ENCODE measurements at regions not wholly inside any gene's neighbourhood (a gene's known extent, or its start where the extent isn't known, plus 50 kb on each side); places are given as distances from the start of the nearest gene placed in this dataset.
"Not testable (repeated sequence)": the region's sequence is repeated elsewhere in the genome, so short reads cannot be mapped to it uniquely, and the experiment has no call there.

DNA sequence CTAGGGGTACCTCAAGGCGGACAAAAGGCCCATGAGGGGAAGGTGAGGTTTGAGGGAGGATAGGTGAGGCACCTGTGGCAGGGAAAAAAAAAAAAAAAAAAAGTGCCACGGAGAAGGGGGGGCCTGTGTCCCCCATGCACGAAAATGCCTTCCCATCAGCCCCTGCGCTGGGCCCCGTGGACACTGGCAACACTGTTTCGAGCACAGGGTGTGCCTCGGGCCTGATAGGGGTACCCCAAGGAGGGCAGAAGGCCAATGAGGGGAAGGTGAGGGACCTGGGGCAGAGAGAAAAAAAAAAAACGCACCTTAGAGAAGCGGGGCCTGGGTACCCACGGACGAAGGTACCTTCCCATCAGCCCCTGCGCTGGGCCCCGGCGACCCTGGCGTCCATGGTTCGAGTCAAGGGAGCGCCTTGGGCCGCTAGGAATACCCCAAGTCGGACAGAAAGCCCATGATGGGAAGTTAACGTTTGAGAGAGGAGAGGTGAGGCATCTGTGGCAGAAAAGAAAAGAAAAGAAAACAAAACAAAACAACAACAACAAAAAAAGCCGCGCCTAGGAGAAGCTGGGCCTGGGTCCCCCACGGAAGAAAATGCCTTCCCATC lies 190.0 kb downstream of the POTEM start:
- H3K9me3 ChIP-seq; in situ Hi-C loops (cut with MboI; ENCODE audit: low sequenced_read_pairs); DNase-seq (ENCODE audit: low spot score in 2 of 2); H3K27me3 ChIP-seq (ENCODE audit: low read depth); H3K4me1 ChIP-seq; H3K36me3 ChIP-seq (replicated peaks); H3K4me3 ChIP-seq: not testable (repeated sequence)

- H3K27me3 ChIP-seq (ENCODE audit: low read depth); H3K4me3 ChIP-seq; H3K4me1 ChIP-seq; in situ Hi-C loops (cut with MboI; ENCODE audit: low sequenced_read_pairs); DNase-seq (ENCODE audit: low spot score in 2 of 2); H3K36me3 ChIP-seq (replicated peaks); H3K9me3 ChIP-seq: not testable (repeated sequence)
These were observed 190.8 kb downstream of the POTEM start for GRCh38 chr14:19158012-19158411.

- H3K9me3 ChIP-seq; H3K4me1 ChIP-seq; DNase-seq (ENCODE audit: low spot score in 2 of 2); H3K4me3 ChIP-seq; H3K36me3 ChIP-seq (replicated peaks); H3K27me3 ChIP-seq (ENCODE audit: low read depth); in situ Hi-C loops (cut with MboI; ENCODE audit: low sequenced_read_pairs): not testable (repeated sequence)
These were observed 191.4 kb downstream of the POTEM start for GRCh38 chr14:19158588-19158987.

- H3K36me3 ChIP-seq (replicated peaks); H3K9me3 ChIP-seq; H3K27me3 ChIP-seq (ENCODE audit: low read depth); DNase-seq (ENCODE audit: low spot score in 2 of 2); in situ Hi-C loops (cut with MboI; ENCODE audit: low sequenced_read_pairs); H3K4me1 ChIP-seq; H3K4me3 ChIP-seq: not testable (repeated sequence)
These were observed 191.9 kb downstream of the POTEM start for GRCh38 chr14:19159003-19159625.

DNA sequence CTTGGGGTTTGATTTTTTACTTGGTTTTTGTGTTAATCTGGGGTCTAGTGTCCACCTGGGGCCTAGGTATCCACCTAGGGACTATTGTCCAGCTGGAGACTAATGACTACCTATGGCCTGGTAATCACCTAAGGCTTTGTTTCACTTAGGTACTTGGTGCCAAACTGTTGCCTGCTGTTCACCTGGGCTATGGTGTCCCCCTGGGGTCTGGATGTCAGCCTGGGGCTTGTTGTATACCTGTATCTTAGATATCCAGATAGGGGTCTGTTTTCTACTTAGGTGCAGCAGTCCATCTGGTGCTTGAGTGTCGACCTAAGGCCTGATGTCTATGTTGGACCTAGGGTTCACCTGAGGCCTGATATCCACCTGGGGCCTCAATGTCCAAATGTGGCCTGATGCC lies 193.1 kb downstream of the POTEM start:
- H3K9me3 ChIP-seq; in situ Hi-C loops (cut with MboI; ENCODE audit: low sequenced_read_pairs); H3K4me3 ChIP-seq; H3K27me3 ChIP-seq (ENCODE audit: low read depth); H3K4me1 ChIP-seq; H3K36me3 ChIP-seq (replicated peaks); DNase-seq (ENCODE audit: low spot score in 2 of 2): not testable (repeated sequence)

- H3K36me3 ChIP-seq (replicated peaks); H3K4me1 ChIP-seq; H3K4me3 ChIP-seq; H3K9me3 ChIP-seq; H3K27me3 ChIP-seq (ENCODE audit: low read depth); in situ Hi-C loops (cut with MboI; ENCODE audit: low sequenced_read_pairs); DNase-seq (ENCODE audit: low spot score in 2 of 2): not testable (repeated sequence)
These were observed 194.2 kb downstream of the POTEM start for GRCh38 chr14:19161251-19162033.

DNA sequence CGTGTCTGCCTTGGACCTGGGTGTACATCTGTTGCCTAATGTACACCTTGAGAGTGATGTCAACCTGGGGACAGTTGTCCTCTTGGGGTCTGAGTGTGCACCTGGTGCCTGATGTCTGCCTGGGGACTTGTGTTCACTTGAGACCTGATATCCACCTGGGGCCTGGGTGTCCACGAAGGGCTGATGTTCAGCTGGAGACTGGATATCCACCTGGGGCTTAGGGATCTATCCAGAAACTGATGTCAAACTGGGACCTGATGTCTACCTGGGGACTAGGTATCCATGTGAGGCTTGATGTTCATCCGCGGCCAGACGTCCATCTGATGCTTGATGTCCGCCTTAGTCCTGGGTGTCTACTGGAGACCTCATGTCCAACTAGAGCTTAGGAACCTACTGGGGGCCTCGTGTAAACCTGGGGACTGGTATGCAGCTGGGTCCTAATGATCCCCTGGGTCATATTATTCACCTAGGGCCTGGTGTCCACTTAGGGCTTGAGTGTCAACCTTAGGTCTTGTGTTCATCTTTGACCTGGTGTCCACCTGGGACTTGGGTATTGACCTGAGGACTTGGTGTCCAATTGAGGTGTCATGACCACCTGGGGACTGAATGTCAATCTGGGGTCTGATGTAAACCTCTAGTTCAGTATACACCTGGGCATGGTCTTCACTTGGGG lies 194.9 kb downstream of the POTEM start:
- H3K4me3 ChIP-seq; H3K27me3 ChIP-seq (ENCODE audit: low read depth); H3K4me1 ChIP-seq; H3K36me3 ChIP-seq (replicated peaks); H3K9me3 ChIP-seq; DNase-seq (ENCODE audit: low spot score in 2 of 2); in situ Hi-C loops (cut with MboI; ENCODE audit: low sequenced_read_pairs): not testable (repeated sequence)

- H3K4me3 ChIP-seq; H3K9me3 ChIP-seq; DNase-seq (ENCODE audit: low spot score in 2 of 2); H3K36me3 ChIP-seq (replicated peaks); H3K27me3 ChIP-seq (ENCODE audit: low read depth); H3K4me1 ChIP-seq; in situ Hi-C loops (cut with MboI; ENCODE audit: low sequenced_read_pairs): not testable (repeated sequence)
These were observed 195.7 kb downstream of the POTEM start for GRCh38 chr14:19162920-19163319.

GRCh38 chr14:19163891-19164290 lies 196.7 kb downstream of the POTEM start:
- H3K4me3 ChIP-seq; H3K4me1 ChIP-seq; H3K27me3 ChIP-seq (ENCODE audit: low read depth); H3K36me3 ChIP-seq (replicated peaks); H3K9me3 ChIP-seq; in situ Hi-C loops (cut with MboI; ENCODE audit: low sequenced_read_pairs); DNase-seq (ENCODE audit: low spot score in 2 of 2): not testable (repeated sequence)

DNA sequence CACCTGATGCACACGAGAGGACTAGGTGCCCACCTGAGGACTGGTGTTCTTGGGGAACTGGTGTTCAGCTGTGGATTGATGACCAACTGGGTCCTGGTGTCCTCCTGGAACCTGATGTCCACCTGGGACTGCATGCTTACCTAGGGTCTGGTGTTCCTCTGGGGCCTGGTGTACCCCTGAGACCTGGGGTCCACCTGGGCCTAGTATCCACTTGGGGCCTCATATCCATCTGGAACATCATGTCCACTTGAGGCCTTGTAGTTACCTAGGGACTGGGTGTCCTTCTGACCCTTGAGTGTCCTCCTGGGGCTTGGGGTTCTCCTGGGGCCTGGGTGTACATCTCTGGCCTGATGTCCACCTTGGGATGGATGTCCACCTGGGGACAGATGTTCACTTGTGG lies 197.2 kb downstream of the POTEM start:
- H3K27me3 ChIP-seq (ENCODE audit: low read depth); H3K9me3 ChIP-seq; DNase-seq (ENCODE audit: low spot score in 2 of 2); H3K4me3 ChIP-seq; H3K36me3 ChIP-seq (replicated peaks); in situ Hi-C loops (cut with MboI; ENCODE audit: low sequenced_read_pairs); H3K4me1 ChIP-seq: not testable (repeated sequence)

DNA sequence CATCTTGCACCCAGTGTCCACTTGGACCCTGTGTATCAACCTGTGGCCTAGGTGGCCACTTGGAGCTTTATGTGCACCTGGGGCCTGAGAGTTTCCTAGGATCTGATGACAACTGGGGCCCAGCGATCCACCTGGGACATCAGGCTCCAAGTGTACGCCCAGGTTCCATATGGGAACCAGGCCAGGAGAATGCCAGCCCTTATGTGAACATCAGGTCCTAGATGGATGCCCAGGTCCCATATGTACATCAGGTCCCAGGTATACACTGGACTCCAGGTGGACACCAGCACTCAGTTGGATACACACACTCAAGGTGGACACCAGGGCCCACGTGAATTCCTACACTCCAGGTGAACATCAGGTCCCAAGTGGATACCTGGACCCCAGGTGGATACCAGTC lies 198.8 kb downstream of the POTEM start:
- H3K4me1 ChIP-seq; H3K4me3 ChIP-seq; H3K27me3 ChIP-seq (ENCODE audit: low read depth); H3K36me3 ChIP-seq (replicated peaks); in situ Hi-C loops (cut with MboI; ENCODE audit: low sequenced_read_pairs); DNase-seq (ENCODE audit: low spot score in 2 of 2); H3K9me3 ChIP-seq: not testable (repeated sequence)

DNA sequence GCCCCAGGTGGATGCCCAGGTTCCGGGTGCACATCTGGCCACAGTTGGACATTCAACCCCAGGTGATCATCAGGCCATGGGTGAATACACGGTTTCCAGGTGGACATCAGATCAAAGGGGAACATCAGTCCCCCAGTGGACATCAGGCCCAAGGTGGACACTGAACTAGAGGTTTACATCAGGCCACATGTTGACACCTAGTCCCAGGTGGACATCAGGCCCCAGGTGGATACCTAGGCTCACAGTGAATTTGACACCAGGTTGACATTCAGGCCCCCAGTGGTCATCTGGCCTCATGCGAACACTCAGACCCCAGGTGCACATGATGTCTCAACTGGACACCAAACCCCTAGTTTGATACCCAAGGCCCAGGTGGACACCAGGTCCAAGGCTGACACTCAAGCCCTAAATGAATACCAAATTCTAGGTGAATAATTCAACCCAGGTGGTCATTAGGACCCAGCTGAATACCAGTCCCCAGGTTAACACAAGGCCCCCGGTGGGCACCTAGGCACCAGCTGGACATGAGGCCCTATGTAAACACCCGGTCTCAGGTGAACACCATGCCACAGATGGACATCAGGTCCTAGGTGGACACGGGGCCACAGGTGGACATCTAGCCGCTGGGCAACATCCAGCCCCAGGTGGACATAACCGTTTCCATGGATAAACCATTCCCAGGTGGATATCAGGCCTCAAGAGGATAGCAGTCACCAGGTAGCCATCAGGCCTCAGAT lies 200.4 kb downstream of the POTEM start:
- H3K27me3 ChIP-seq (ENCODE audit: low read depth); H3K4me1 ChIP-seq; H3K9me3 ChIP-seq; DNase-seq (ENCODE audit: low spot score in 2 of 2); H3K4me3 ChIP-seq; in situ Hi-C loops (cut with MboI; ENCODE audit: low sequenced_read_pairs); H3K36me3 ChIP-seq (replicated peaks): not testable (repeated sequence)

- H3K36me3 ChIP-seq (replicated peaks); H3K9me3 ChIP-seq; H3K27me3 ChIP-seq (ENCODE audit: low read depth); in situ Hi-C loops (cut with MboI; ENCODE audit: low sequenced_read_pairs); DNase-seq (ENCODE audit: low spot score in 2 of 2); H3K4me3 ChIP-seq; H3K4me1 ChIP-seq: not testable (repeated sequence)
These were observed 201.0 kb downstream of the POTEM start for GRCh38 chr14:19168261-19168660.
